ENCODE measurements at regions not wholly inside any gene's neighbourhood (a gene's known extent, or its start where the extent isn't known, plus 50 kb on each side); places are given as distances from the start of the nearest gene placed in this dataset.
"Not testable (repeated sequence)": the region's sequence is repeated elsewhere in the genome, so short reads cannot be mapped to it uniquely, and the experiment has no call there.

GRCh38 chr16:52227851-52228250 lies 319.1 kb downstream of the TOX3 start:
- no peak for DNase-seq

- DNase-seq: no peak
Measured at GRCh38 chr16:52212841-52213240, 334.1 kb downstream of the TOX3 start.

- no peak for DNase-seq
Measured at GRCh38 chr16:52209227-52209626, 337.7 kb downstream of the TOX3 start.

- DNase-seq: no peak
Measured at GRCh38 chr16:52203096-52203495, 343.8 kb downstream of the TOX3 start.

- DNase-seq: no peak
Measured at GRCh38 chr16:52193441-52193840, 353.5 kb downstream of the TOX3 start.

GRCh38 chr16:52191531-52192134 lies 355.3 kb downstream of the TOX3 start:
- DNase-seq: peak; percentile 41

GRCh38 chr16:52184336-52184735 lies 362.6 kb downstream of the TOX3 start:
- DNase-seq: no peak

- no peak for DNase-seq
Measured at GRCh38 chr16:52182840-52183239, 364.1 kb downstream of the TOX3 start.

GRCh38 chr16:52174168-52174567 lies 372.8 kb downstream of the TOX3 start:
- DNase-seq: no peak

GRCh38 chr16:52171481-52171880 lies 375.5 kb downstream of the TOX3 start:
- no peak for DNase-seq

- DNase-seq: no peak
Measured at GRCh38 chr16:52167328-52167727, 379.6 kb downstream of the TOX3 start.

- DNase-seq: no peak
Measured at GRCh38 chr16:52165961-52166360, 381.0 kb downstream of the TOX3 start.

- no peak for DNase-seq
Measured at GRCh38 chr16:52149003-52149402, 397.9 kb downstream of the TOX3 start.

GRCh38 chr16:52141871-52142270 lies 405.1 kb downstream of the TOX3 start:
- no peak for DNase-seq

GRCh38 chr16:52128361-52128760 lies 418.6 kb downstream of the TOX3 start:
- no peak for DNase-seq

GRCh38 chr16:52123842-52124241 lies 423.1 kb downstream of the TOX3 start:
- DNase-seq: no peak

GRCh38 chr16:52123061-52123839 lies 423.7 kb downstream of the TOX3 start:
- DNase-seq: no peak

- DNase-seq: no peak
Measured at GRCh38 chr16:52117171-52117570, 429.8 kb downstream of the TOX3 start.

- DNase-seq: no peak
Measured at GRCh38 chr16:52114379-52114778, 432.6 kb downstream of the TOX3 start.

- no peak for DNase-seq
Measured at GRCh38 chr16:52113533-52114183, 433.3 kb downstream of the TOX3 start.

GRCh38 chr16:52104993-52105392 lies 441.9 kb downstream of the TOX3 start:
- not testable (repeated sequence) for DNase-seq

GRCh38 chr16:52103791-52104190 lies 443.2 kb downstream of the TOX3 start:
- DNase-seq: no peak

GRCh38 chr16:52101246-52101645 lies 445.7 kb downstream of the TOX3 start:
- no peak for DNase-seq

- no peak for DNase-seq
Measured at GRCh38 chr16:52099382-52099781, 447.6 kb downstream of the TOX3 start.
